Stimulated activated CD8-positive, alpha-beta memory T cell treated with anti-CD3 and anti-CD28 coated beads, Interleukin-4, amount 100 ng/mL, for 1 hour (primary cell): ENCODE measurements at regions not wholly inside any gene's neighbourhood (a gene's known extent, or its start where the extent isn't known, plus 50 kb on each side); places are given as distances from the start of the nearest gene placed in this dataset.
"Not testable (repeated sequence)": the region's sequence is repeated elsewhere in the genome, so short reads cannot be mapped to it uniquely, and the experiment has no call there.

Experiments
- DNase-seq, 2 donors: peaks; one replicate each; pipeline ENCODE4 v3.0.0-alpha.2; 2020; ENCODE audit warnings: low read depth in 2 of 2, low spot score in 1 of 2

DNA sequence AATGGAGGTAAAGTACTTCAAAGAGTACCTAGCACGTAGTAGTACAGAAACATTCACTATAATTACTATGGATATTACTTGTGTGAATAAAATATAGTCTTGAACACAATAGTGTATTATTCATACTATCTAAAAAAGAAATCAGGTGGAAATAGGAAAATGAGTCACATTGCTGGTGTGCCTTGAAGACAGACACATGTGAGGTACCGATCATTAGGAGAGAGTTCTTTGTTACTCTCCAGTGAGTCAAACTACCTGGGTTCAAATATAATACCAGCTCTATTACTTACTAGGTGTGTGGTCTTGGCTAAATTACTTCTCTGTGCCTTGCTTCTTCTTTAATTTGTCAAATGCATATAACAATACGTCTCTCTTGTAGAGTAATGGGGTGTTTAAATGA, 50.8 kb upstream of the BEND6 start:
- no peak for DNase-seq

DNA sequence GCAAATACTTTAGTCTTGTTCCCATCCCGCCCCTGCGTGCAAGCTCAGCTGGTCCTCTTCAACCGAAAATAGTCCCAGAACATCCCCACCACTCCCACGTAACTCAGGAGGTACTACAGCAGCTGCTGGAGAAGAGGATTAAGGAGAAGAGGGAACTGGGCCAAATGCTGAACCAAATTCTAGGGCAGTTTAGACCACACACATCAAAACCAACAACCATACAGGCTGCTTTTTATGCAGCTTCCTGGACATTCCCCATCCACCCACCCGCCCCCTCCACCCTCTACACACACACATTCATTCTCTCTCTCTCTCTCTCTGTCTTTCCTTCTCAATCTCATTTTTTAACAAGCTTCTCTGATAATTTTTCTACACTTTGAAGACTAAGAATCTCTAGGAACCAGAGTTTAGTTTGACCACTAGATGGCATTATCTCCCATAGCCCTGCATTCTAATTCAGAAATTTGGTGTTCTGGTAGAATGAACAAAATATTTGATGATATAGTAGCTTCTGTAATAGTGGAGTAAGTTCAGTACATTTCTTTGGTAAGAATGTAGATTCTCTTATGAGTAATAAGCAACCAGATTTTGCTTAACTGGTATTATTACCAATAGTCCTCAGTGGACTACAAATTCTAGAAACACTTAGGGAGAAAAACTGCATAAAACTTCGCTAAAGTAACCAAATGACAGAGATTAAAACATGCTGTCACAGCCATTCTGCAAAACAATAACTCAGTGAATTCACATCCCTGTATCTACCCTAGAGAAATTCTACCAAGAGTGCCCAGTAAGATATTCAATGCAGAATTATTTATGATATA, 52.1 kb upstream of the BEND6 start:
- no peak for DNase-seq

DNA sequence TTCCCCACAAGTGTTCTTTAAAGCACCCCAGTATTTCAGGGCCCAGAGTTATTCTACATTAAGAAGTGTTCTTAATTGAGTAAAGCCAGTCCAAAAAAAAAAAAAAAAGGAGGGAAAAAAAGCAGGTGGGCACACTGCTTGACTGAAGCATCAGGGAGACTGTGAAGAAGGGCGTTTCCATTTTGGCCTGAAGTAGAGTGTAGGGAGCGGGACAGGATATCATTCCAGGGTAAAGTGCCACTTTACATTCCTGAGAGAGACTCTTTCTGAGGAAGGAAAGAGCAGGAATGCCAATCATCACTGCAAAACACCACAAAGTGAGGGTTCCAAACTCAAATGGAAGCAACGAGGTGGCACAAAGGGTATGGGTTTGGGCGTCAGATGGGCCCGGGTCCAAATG, 54.1 kb upstream of the BEND6 start:
- no peak for DNase-seq

DNA sequence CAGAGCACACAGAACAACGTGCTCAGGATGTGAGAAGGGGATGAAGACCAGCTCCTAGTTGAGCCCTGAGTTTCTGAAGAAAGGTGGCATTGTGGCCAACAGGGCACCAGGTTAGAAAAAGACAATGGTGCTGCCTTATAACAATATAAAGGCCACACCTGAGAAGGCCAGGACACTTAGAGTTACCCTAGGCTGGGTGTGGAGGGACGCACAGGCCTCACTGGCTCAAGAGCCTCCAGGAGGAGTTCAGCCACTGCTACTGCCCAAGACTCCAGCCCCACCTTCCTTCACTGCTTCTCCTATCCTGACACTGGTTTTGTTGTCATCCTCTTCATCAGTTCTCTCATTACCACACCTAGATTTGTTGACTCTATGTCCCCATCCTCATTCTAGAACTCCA, 55.2 kb upstream of the BEND6 start:
- no peak for DNase-seq

DNA sequence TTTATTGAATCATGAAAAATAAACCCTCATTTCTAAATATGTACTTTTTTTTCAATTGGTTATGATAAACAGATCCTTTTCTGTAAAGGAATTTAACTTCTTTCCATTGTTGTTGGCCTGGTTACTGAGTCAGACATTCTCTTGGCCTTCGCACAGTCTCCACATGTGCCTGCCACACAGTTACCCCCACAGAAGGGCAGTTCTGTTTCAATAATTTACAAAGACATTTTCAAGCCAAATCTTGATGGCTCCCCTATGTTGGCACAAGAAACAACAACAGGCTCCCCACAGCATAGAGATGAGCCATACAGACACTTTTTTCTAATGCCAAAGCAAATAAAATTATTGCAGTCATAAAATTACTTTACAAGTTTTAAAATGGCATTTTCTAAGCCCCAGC, 55.6 kb upstream of the BEND6 start:
- no peak for DNase-seq

DNA sequence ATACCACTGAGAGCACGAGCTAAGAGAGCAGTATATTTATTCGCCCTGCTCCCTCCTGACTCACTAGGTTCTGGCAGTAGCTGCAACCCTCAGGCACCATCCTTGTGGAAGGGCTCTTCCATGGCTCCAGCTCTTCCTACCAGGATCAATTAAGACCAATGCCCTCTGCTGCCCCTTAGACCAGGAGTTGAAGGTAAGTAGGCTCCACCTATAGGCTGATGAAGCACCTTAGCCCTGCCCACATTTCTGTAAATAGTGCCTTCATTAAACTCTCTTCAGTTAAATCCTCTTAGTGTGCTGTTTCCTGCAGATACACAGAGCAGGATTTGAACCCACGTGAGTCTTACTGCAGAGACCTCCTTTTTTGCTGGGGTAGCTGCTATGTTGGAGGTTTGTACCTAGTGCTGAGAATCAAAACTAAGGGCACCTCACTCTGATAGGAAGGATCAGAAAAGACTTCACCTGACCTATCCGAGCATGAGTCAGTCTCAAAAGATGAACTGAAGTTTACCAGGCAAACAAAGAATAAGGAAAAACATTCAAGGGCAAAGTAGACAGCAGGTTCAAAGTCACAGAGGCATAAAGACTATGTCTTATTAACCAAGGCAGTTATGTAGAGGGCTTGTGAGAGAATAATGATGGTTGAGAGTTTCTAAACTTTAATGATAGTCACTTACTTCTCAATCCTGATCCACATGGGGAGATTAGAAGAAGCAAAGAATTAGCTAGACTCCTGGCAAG, 56.9 kb upstream of the BEND6 start:
- no peak for DNase-seq

DNA sequence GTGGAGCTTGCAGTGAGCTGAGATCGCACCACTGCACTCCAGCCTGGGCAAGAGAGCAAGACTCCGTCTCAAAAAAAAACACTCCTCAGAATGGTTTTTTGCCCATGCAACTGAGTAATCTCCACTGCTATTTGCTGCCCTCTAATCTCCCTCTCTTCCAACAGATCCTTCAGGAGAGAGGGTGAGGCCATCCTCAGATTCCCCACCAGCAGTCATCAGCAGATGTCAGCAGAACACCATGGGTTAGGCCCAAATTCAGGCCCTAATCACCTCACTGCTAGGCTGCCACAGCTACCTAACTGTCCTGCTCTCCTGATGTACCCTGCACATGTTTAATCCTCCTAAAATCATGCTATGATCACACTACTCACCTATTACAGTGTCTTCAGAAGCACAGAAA, 63.2 kb upstream of the BEND6 start:
- DNase-seq: no peak

DNA sequence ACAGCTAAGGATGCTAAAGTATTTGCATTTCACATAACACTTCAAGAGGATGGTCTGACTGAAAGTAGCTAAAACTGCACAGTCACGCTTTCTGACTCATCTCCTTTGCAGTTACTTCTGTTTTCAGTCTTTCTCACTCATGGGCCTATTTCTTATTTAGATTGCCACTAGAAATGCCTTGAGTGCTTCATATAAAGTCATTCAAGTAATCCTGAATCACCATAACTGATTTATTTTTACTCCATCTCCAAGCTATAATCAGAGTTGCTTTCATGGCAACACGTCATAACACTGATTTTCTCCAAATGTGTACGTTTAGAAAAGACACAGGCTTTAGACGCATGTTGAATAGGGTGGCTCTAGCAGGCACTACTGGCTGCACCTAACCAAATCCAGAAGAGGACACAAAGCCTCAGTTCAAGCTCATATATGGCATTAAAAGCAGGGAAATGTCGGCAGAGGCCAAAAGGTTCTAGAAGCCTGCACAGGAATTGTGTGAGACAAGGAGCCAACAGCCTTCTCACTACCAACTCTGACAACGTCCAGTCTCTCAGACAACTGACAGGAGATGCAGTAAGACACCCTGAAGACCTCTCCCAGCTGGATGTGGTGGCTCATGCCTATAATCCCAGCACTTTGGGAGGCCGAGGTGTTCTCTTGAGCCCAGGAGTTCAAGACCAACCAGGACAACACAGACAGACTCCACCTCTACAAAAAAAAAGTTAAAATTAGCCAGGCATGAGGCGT, 64.1 kb upstream of the BEND6 start:
- no peak for DNase-seq

DNA sequence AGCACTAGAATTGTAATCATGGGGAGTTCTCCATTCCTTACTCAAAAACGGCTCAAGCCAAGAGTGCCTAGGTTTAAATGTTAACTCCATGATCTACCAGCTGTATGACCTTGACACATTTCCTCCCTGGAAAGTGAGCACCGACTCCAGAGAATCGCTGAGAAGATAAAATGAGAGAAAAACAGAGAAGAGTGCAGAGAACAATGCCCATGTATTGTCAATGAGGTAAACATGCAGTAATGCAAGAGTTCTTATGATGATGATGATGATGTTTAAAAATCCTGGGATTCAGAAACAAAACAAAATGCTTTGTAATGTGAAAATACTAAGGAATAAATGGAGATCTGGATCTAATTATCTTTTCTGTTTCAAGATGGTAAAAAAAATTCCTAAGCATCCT, 64.8 kb upstream of the BEND6 start:
- no peak for DNase-seq

DNA sequence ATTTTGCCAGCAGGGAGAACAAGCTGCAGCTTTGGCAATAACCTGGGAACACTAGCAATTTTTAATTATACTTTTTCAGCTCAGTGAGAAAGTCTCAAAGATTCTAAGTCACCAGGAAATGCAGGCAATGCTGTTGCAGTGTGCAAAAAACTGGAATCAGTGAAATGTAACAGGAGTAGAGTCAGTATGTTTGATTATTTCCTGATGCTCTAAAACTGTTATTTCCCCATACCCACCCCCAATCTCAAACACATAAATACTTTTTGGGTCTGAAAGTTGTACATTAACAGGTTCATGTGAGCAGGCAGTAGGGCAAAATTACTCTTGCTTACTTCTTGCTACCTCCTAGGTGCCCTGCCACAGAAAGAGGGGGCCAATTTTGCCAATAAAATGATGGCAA, 65.4 kb upstream of the BEND6 start:
- DNase-seq: no peak

DNA sequence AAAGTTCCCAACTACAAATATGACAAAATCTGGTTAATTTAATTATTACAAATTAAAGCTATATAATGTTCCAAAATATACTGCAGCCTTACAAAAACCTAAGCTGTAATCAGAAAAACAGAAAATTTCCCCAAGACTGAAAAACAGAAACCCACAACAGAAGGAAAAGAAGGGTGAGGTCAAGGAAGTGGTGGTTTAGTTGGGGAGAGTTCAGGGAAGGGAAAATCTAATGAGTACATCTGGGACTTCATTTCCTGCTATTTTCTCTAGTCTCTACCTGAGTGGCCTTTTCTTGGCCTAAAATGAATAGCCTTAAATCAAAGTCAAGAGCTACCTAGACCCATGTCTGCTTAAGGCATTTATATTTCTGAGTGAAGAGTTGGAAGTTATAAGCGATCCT, 66.2 kb upstream of the BEND6 start:
- DNase-seq: no peak

DNA sequence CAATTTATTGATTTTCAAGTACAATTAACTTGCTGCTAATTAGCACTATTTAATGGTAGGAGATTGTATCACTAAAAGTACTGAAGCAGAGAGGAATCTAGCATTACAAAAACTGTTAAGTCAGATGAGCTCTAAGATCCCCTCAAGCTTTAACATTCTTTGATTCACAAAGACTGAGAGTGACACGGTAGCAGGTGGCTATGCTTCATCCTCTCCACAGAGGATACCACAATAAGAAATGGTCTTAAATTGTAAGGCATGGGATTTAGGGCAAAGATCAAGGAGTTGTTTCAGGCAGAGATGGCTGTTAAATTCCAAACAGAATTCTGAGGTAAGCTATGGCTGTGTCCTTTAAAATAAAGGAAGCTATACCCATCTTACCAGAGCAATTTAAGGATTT, 67.8 kb upstream of the BEND6 start:
- no peak for DNase-seq

DNA sequence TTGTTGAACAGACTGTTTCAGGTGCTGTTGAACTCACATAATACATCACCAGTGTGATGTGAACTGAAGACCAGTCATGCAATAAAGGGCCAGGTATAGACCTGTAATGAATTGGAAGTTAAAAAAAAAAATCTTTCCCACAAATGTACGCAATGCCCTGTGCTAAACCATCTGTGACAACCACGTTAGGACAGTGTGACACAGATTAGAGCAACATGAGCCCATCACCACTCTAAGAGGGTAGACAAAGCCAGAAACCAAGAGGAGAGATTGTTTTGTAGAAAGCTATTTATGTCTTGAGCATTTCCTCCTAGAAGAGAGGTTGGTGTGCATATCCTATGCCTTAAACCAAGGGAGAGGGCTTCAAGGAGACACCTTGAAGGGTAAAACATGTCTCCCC, 77.0 kb upstream of the BEND6 start:
- DNase-seq: no peak

DNA sequence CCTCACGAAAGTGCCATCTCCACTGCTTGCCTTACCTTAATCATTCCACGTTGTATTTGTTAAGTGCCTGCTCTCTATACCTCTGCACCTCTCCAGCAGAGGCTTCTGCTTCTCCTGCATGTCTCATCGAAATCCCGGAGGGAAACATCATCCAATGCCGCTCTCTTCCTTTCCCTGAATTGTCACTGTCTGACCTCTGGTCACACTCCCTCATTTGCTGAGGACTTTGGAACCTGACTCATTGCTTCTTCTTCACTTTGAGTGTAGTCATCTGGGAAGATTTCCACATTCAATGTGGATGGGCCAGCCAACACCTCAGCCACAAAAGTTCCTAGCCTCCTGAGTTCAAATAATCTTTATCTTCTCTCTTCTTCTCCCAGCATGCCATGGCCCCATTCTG, 78.9 kb upstream of the BEND6 start:
- no peak for DNase-seq

DNA sequence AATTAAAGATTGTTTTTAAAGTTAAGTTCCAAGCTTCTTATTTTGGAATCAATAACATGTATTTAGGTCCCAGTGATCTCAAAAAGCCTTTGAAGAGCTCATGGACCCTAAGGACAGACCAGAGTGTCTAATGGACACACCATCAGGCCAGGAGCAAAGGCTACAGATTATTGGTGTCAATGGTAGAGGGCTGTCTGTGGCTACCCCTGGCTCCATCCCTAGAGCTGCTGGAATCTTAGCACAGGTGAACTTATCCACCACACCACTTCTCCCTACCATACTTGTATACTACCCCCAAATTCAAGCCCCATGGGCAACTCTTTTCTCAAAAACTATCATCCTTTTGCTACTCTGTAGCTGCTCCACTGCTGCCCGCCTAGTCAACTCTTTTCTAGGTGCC, 79.4 kb upstream of the BEND6 start:
- no peak for DNase-seq

DNA sequence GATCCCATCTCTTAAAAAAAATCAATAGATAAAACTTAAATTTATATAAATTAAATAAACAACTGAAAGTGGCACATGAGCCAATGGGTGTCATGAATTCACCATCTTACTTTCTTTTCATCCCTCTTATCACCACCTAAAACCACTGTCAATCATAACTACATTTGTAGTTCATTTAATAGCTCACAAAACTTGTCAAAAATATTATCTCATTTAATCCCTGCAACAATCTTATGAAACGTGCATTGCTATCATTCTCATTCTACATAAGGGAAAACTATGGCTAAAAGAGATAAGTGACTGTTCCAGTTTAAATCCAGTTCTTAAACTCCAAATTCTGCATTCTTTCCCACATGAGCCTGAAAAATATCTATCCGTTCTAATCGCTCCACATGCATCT, 80.6 kb upstream of the BEND6 start:
- no peak for DNase-seq

DNA sequence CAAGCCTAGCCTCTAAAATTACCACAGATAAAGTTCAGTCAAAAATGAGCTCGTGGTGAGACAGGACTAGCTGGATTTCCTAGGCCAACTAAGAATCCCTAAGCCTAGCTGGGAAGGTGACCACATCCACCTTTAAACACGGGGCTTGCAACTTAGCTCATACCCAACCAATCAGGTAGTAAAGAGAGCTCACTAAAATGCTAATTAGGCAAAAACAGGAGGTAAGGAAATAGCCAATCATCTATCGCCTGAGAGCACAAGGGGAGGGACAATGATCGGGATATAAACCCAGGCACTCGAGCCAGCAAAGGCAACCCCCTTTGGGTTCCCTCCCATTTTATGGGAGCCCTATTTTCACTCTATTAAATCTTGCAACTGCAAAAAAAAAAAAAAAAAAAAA, 84.9 kb upstream of the BEND6 start:
- not testable (repeated sequence) for DNase-seq

DNA sequence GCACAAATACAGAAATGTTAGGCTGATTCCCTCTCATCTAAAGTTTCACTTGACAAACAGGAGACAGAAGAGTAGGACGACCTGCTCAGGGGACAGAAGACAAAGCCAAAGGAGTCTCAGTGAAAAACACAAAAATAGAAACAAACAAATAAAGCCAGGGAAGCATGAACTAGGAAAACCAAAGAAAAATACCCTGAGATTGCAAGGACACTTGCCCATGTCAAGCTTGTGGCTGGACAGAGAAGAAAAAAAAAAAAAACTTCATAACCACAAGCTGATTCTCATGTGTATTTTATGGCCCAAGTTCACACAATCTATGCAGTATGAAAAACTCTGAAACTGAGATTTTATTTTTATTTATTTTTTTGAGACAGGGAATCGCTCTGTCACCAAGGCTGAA, 85.6 kb upstream of the BEND6 start:
- DNase-seq: no peak

DNA sequence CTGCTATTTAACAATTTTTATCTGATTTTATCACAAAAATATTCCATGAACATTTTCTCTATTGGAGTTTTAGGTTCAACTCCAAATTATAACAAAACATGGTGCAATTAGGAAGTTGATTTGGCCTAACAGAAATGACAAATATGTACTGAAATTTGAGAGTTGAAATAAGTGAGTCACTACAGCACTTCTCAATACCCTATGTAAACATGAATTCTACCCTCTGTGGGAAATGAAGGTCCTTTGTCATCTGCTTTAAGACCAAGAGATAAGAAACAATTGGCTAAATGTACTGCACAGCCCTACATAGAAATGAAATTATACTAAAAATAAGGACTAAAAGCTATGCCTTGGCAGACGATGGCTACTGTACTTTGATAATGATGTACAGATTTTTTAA, 86.2 kb upstream of the BEND6 start:
- no peak for DNase-seq

DNA sequence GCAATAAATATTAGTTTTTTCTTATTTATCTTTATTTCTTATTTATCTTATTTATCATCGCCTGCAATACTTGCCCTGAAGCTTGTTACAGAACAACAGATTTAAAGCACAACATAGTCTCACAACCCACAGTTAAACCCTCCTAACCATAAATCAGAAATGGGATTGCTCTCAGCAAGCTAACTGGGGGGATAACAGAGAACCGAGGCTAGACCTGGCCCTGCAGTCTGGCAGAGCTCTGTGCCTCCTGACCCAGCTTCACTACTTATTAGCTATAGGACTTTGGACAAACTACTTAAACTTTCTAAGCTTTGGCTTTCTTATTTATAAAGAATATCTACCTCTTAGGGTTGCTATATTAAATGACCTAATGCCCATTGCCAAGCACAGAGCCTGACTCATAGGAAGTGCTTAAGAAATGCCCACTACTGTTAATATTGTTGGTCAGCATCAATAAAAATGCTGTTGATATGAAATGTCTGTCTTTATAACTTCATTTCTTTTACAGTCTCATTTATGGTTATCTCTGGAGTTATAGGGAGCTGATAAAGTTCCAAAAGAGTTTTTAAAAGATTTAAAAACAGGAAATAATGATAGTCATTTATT, 87.9 kb upstream of the BEND6 start:
- no peak for DNase-seq

DNA sequence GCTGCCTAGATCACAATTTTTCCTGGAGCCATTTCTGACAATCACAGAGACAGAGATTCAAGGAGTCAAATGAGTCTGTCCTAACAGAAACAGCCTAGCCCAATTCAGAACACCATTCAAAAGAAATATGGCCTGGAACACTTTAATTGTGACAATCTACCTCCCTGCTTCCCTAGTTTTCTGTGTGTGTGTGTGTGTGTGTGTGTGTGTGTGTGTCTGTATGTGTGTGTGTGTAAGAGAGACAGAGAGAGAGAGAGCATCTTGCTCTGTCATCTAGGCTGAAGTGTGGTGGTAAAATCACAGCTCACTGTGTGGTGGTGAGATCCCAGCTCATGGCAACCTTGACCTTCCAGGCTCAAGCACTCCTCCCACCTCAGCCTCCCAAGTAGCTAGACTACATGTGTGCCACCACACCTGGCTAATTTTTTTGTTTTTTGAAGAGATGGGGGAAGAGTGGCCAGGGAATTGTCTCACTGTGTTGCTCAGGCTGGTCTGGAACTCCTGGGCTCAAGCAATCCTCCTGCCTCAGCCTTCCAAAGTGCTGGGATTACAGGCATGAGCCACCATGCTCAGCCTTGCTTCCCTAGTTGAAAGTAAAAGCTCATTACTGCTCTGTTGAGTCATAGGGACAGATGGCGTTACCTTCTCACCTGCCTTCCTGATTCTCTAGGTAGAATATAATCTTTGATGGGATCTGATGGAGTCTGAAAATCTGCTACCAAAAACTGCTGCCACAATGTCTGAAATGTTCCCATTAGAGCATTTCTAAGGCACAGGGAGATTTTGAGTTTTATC, 89.6 kb upstream of the BEND6 start:
- no peak for DNase-seq
